ENCODE measurements at regions not wholly inside any gene's neighbourhood (a gene's known extent, or its start where the extent isn't known, plus 50 kb on each side); places are given as distances from the start of the nearest gene placed in this dataset.

- TF ChIP-seq CTCF (IDR thresholded peaks at IDR 0.05; ENCODE audit: poor library complexity, severe bottlenecking) (no peak), POLR2AphosphoS5 (IDR thresholded peaks at IDR 0.05) (no peak), SMC3 (conservative IDR thresholded peaks at IDR 0.05; ENCODE audit: poor library complexity) (no peak), REST (IDR thresholded peaks at IDR 0.05; ENCODE audit: borderline replicate concordance) (no peak), MXI1 (conservative IDR thresholded peaks at IDR 0.05; ENCODE audit: poor library complexity, severe bottlenecking) (no peak)
These were observed 204.8 kb upstream of the SH3BP4 start for GRCh38 chr2:234747032-234747431.
